GM12878 (cell line): ENCODE measurements at regions not wholly inside any gene's neighbourhood (a gene's known extent, or its start where the extent isn't known, plus 50 kb on each side); places are given as distances from the start of the nearest gene placed in this dataset.

Experiments used
- ATAC-seq: fragments of 200-7000 bp; cut with Tn5 transposase; 3 replicates; pipeline ENCODE4 v1.9.1; 2020; ENCODE audit warnings: mild to moderate bottlenecking, moderate library complexity
- BruUV-seq: library from RNA; stranded (reverse); fragments of 400-500 nt; replicated peaks from 2 replicates; lab custom pipeline; 2021; lab: Mats Ljungman, UMichigan
- CTCF ChIA-PET: fragments of 300-600 bp; sonication (Branson Sonifier 250); formaldehyde crosslinking; extraction: SDS; loops from one replicate; lab custom pipeline; 2021; ENCODE audit warnings: inconsistent platforms; lab: Yijun Ruan, JAX
- POLR2A ChIA-PET: fragments of 350-600 bp; formaldehyde crosslinking; extraction: SDS; loops from one replicate; lab custom pipeline; 2021; ENCODE audit warnings: inconsistent platforms; lab: Charles Lee
- RAD21 ChIA-PET: fragments of 300-600 bp; sonication (Branson Sonifier 250); formaldehyde crosslinking; loops from one replicate; lab custom pipeline; 2023; ENCODE audit warnings: antibody characterized with exemption; ENCODE audit not compliant: unreplicated experiment; lab: Charles Lee
- SMC1A ChIA-PET: fragments of 300-600 bp; sonication (Branson Sonifier 250); formaldehyde crosslinking; loops from one replicate; lab custom pipeline; 2023; ENCODE audit not compliant: unreplicated experiment, uncharacterized antibody; lab: Charles Lee
- DNase-seq: peaks from one replicate; pipeline ENCODE4 v3.0.0-alpha.2; 2011; ENCODE audit warnings: low read depth, low spot score
- FAIRE-seq: peaks from 3 replicates; lab custom pipeline; 2011; peaks lifted over from hg19 to GRCh38; lab: Jason Lieb, UNC
- H2AFZ ChIP-seq: 2 replicates; pipeline ENCODE4 v1.6.0; 2011; ENCODE audit warnings: low read depth, low read length, control low read depth; ENCODE audit not compliant: control insufficient read depth
- H3K27ac ChIP-seq: 2 replicates; pipeline ENCODE4 v1.5.1; 2011; ENCODE audit warnings: control low read depth; ENCODE audit not compliant: control insufficient read depth, insufficient read depth
- H3K27me3 ChIP-seq, 2 experiments: replicated peaks in 1 of 2; 2 replicates each; pipeline versions ENCODE4 v1.6.0 to v1.6.1; 2011; ENCODE audit warnings: low read length in 1 of 2; ENCODE audit not compliant: control insufficient read depth in 2 of 2, insufficient read depth in 2 of 2
- H3K36me3 ChIP-seq, 2 experiments: 2 replicates each; pipeline ENCODE4 v1.5.1; 2011; ENCODE audit warnings: low read length in 1 of 2; ENCODE audit not compliant: control insufficient read depth in 2 of 2, insufficient read depth in 2 of 2
- H3K4me1 ChIP-seq: 2 replicates; pipeline ENCODE4 v1.6.1; 2011; ENCODE audit warnings: mild to moderate bottlenecking, low read length, moderate library complexity, mixed read lengths; ENCODE audit not compliant: control insufficient read depth, insufficient read depth
- H3K4me2 ChIP-seq: 2 replicates; pipeline ENCODE4 v1.6.0; 2011; ENCODE audit warnings: control low read depth; ENCODE audit not compliant: control insufficient read depth, insufficient read depth
- H3K4me3 ChIP-seq: fragments of 200-600 bp; sonication (generic); 2 replicates; pipeline ENCODE4 v1.5.1; 2016
- H3K79me2 ChIP-seq: 2 replicates; pipeline ENCODE4 v1.6.0; 2011; ENCODE audit warnings: low read length; ENCODE audit not compliant: control insufficient read depth, insufficient read depth
- H3K9ac ChIP-seq: 2 replicates; pipeline ENCODE4 v1.8.0; 2011; ENCODE audit warnings: low read length, control low read depth, mixed read lengths; ENCODE audit not compliant: control insufficient read depth, insufficient read depth
- H3K9me3 ChIP-seq: replicated peaks from 3 replicates; pipeline ENCODE4 v1.5.1; 2011; ENCODE audit warnings: mild to moderate bottlenecking, low read length; ENCODE audit not compliant: control insufficient read depth, insufficient read depth
- H4K20me1 ChIP-seq: 2 replicates; pipeline ENCODE4 v1.6.0; 2011; ENCODE audit not compliant: control insufficient read depth, insufficient read depth
- EP300 ChIP-seq, 2 experiments: fragments of 150-350 bp in 1 of 2; IDR thresholded peaks; 2 replicates each; pipeline ENCODE4 v1.6.1; 2011 to 2012; ENCODE audit warnings: low read depth in 2 of 2, low read length in 2 of 2, borderline replicate concordance in 1 of 2, improper control_type of control experiment in 1 of 2, inconsistent platforms in 1 of 2; ENCODE audit not compliant: control insufficient read depth in 1 of 2
- NFXL1 ChIP-seq: fragments of 450-650 bp; IDR thresholded peaks from 2 replicates; pipeline ENCODE4 v1.6.1; 2017; ENCODE audit warnings: antibody characterized with exemption, mild to moderate bottlenecking, borderline replicate concordance
- SMAD5 ChIP-seq: IDR thresholded peaks from 2 replicates; pipeline ENCODE4 v1.6.1; 2016; ENCODE audit warnings: antibody characterized with exemption, low read depth
- TCF7 ChIP-seq: IDR thresholded peaks from 2 replicates; pipeline ENCODE4 v1.6.1; 2014; ENCODE audit warnings: antibody characterized with exemption, borderline replicate concordance
- WGBS: methylation state at CpG from one replicate; pipeline ENCODE4 v1.1.6; 2016; ENCODE audit warnings: low lambda C conversion rate; ENCODE audit not compliant: insufficient replicate concordance, insufficient coverage; ENCODE audit errors: missing lambda C conversion rate; 5-methylcytosine and 5-hydroxymethylcytosine counted together
- in situ Hi-C: fragments of 300-500 bp; cut with MboI; formaldehyde crosslinking; loops from 9 replicates; pipeline ENCODE4 v1.14.3; 2018; ENCODE audit warnings: mixed read lengths
- intact Hi-C: fragments of 100-400 bp; cut with micrococcal nuclease; formaldehyde crosslinking; loops from one replicate; pipeline ENCODE4 v1.14.2; 2022; ENCODE audit not compliant: unreplicated experiment
- TF ChIP-seq, protein P1 (sequence below): IDR thresholded peaks from 2 replicates; pipeline ENCODE4 v1.6.1; 2012; ENCODE audit warnings: low read length, inconsistent platforms
- TF ChIP-seq, protein P2 (sequence below): fragments of 450-650 bp; IDR thresholded peaks from 2 replicates; pipeline ENCODE4 v1.6.1; 2017; ENCODE audit warnings: mild to moderate bottlenecking
- TF ChIP-seq, protein P3 (sequence below): fragments of 450-650 bp; formaldehyde crosslinking; IDR thresholded peaks from 2 replicates; pipeline ENCODE4 v1.5.0; 2022; ENCODE audit warnings: mild to moderate bottlenecking, missing genetic modification characterization
- TF ChIP-seq, protein P4 (sequence below): fragments of 450-650 bp; IDR thresholded peaks from 2 replicates; pipeline ENCODE4 v1.6.1; 2018; ENCODE audit warnings: mild to moderate bottlenecking, low read depth, moderate library complexity; ENCODE audit not compliant: partially characterized antibody
- TF ChIP-seq, protein P5 (sequence below): fragments of 450-650 bp; formaldehyde crosslinking; IDR thresholded peaks from 2 replicates; pipeline ENCODE4 v1.4.0; 2022; ENCODE audit warnings: mild to moderate bottlenecking, moderate library complexity

DNA sequence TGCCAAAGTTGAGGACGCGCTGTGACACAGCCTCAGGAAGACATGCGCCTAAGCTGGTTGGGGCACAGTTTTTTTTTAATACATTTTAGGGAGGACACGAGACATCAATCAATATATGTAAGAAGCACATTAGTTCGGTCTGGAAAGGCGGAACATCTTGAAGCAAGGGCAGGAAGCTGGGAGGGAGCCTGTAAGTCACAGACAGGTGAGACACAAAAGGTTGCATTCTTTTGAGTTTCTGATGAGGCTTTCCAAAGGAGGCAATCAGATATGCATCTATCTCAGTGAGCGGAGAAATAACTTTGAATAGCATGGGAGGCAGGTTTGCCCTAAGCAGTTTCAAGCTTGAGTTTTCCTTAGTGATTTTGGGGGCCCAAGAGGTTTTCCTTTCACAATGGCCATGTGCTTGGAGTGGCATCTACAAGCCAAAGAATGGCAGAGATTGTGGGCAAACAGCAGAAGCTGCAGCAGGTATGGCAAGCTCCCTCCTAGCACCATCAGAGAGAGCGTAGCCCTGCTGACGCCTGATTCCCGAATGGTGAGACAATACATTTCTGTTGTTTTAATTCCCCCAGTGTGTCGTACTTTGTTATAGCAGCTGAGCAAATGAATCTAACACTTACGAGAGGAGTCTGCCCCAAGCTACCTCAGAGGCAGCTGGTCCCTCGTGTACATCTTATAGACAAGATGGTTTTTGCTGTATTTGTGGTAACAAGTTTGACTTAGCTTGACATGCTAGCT, 99.5 kb upstream of the TMTC4 start:
- H4K20me1 ChIP-seq, result no peaks in the 10 kb centered on the region
- no peak for FAIRE-seq
- no peaks in the 10 kb centered on the region for H3K9me3 ChIP-seq
- BruUV-seq, result no TSS peak
- intact Hi-C loops (no loop called here), in situ Hi-C loops (no loop called here)
- no peak overlapping the region for H3K27ac ChIP-seq
- ChIA-PET SMC1A (no interaction called here), CTCF (interaction anchor here (0.6 kb wide), 1 partner anchor 1028 kb away, joined by 3 read pairs; no protein-coding TSS in a partner anchor), POLR2A (no interaction called here), RAD21 (no interaction called here)
- no peaks in the 10 kb centered on the region for H3K27me3 ChIP-seq
- H3K9ac ChIP-seq, result no peak overlapping the region
- TF ChIP-seq, protein P1, sequence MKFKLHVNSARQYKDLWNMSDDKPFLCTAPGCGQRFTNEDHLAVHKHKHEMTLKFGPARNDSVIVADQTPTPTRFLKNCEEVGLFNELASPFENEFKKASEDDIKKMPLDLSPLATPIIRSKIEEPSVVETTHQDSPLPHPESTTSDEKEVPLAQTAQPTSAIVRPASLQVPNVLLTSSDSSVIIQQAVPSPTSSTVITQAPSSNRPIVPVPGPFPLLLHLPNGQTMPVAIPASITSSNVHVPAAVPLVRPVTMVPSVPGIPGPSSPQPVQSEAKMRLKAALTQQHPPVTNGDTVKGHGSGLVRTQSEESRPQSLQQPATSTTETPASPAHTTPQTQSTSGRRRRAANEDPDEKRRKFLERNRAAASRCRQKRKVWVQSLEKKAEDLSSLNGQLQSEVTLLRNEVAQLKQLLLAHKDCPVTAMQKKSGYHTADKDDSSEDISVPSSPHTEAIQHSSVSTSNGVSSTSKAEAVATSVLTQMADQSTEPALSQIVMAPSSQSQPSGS, result no peak
- no peak for TF ChIP-seq SMAD5
- TF ChIP-seq TCF7, result no peak
- TF ChIP-seq, protein P2, sequence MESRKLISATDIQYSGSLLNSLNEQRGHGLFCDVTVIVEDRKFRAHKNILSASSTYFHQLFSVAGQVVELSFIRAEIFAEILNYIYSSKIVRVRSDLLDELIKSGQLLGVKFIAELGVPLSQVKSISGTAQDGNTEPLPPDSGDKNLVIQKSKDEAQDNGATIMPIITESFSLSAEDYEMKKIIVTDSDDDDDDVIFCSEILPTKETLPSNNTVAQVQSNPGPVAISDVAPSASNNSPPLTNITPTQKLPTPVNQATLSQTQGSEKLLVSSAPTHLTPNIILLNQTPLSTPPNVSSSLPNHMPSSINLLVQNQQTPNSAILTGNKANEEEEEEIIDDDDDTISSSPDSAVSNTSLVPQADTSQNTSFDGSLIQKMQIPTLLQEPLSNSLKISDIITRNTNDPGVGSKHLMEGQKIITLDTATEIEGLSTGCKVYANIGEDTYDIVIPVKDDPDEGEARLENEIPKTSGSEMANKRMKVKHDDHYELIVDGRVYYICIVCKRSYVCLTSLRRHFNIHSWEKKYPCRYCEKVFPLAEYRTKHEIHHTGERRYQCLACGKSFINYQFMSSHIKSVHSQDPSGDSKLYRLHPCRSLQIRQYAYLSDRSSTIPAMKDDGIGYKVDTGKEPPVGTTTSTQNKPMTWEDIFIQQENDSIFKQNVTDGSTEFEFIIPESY, result no peak
- TF ChIP-seq, protein P3, sequence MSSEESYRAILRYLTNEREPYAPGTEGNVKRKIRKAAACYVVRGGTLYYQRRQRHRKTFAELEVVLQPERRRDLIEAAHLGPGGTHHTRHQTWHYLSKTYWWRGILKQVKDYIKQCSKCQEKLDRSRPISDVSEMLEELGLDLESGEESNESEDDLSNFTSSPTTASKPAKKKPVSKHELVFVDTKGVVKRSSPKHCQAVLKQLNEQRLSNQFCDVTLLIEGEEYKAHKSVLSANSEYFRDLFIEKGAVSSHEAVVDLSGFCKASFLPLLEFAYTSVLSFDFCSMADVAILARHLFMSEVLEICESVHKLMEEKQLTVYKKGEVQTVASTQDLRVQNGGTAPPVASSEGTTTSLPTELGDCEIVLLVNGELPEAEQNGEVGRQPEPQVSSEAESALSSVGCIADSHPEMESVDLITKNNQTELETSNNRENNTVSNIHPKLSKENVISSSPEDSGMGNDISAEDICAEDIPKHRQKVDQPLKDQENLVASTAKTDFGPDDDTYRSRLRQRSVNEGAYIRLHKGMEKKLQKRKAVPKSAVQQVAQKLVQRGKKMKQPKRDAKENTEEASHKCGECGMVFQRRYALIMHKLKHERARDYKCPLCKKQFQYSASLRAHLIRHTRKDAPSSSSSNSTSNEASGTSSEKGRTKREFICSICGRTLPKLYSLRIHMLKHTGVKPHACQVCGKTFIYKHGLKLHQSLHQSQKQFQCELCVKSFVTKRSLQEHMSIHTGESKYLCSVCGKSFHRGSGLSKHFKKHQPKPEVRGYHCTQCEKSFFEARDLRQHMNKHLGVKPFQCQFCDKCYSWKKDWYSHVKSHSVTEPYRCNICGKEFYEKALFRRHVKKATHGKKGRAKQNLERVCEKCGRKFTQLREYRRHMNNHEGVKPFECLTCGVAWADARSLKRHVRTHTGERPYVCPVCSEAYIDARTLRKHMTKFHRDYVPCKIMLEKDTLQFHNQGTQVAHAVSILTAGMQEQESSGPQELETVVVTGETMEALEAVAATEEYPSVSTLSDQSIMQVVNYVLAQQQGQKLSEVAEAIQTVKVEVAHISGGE (CRISPR knock-in tag), result no peak
- TF ChIP-seq, protein P4, sequence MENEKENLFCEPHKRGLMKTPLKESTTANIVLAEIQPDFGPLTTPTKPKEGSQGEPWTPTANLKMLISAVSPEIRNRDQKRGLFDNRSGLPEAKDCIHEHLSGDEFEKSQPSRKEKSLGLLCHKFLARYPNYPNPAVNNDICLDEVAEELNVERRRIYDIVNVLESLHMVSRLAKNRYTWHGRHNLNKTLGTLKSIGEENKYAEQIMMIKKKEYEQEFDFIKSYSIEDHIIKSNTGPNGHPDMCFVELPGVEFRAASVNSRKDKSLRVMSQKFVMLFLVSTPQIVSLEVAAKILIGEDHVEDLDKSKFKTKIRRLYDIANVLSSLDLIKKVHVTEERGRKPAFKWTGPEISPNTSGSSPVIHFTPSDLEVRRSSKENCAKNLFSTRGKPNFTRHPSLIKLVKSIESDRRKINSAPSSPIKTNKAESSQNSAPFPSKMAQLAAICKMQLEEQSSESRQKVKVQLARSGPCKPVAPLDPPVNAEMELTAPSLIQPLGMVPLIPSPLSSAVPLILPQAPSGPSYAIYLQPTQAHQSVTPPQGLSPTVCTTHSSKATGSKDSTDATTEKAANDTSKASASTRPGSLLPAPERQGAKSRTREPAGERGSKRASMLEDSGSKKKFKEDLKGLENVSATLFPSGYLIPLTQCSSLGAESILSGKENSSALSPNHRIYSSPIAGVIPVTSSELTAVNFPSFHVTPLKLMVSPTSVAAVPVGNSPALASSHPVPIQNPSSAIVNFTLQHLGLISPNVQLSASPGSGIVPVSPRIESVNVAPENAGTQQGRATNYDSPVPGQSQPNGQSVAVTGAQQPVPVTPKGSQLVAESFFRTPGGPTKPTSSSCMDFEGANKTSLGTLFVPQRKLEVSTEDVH, result no peak
- no peak for TF ChIP-seq NFXL1
- TF ChIP-seq, protein P5, sequence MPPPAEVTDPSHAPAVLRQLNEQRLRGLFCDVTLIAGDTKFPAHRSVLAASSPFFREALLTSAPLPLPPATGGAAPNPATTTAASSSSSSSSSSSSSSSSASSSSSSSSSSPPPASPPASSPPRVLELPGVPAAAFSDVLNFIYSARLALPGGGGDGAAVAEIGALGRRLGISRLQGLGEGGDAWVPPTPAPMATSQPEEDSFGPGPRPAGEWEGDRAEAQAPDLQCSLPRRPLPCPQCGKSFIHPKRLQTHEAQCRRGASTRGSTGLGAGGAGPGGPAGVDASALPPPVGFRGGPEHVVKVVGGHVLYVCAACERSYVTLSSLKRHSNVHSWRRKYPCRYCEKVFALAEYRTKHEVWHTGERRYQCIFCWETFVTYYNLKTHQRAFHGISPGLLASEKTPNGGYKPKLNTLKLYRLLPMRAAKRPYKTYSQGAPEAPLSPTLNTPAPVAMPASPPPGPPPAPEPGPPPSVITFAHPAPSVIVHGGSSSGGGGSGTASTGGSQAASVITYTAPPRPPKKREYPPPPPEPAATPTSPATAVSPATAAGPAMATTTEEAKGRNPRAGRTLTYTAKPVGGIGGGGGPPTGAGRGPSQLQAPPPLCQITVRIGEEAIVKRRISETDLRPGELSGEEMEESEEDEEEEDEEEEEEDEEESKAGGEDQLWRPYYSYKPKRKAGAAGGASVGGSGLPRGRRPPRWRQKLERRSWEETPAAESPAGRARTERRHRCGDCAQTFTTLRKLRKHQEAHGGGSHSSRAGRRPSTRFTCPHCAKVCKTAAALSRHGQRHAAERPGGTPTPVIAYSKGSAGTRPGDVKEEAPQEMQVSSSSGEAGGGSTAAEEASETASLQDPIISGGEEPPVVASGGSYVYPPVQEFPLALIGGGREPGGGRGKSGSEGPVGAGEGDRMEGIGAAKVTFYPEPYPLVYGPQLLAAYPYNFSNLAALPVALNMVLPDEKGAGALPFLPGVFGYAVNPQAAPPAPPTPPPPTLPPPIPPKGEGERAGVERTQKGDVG (CRISPR knock-in tag), result no peak
- no peak for TF ChIP-seq EP300 (IDR thresholded peaks at IDR 0.05; ENCODE audit: borderline replicate concordance in 1 of 2, control insufficient read depth in 1 of 2, low read depth in 2 of 2, low read length in 2 of 2)
- ATAC-seq, result no peak
- H3K36me3 ChIP-seq, result no peaks in the 10 kb centered on the region
- no peaks in the 10 kb centered on the region for H3K4me1 ChIP-seq
- no peak overlapping the region for H2AFZ ChIP-seq
- WGBS, result 61% methylated on average over 13 of the region's 13 CpGs
- no peak overlapping the region for H3K4me2 ChIP-seq
- DNase-seq, result no peak
- no peaks in the 10 kb centered on the region for H3K79me2 ChIP-seq
- H3K4me3 ChIP-seq, result no peak overlapping the region
